HepG2 (cell line): ENCODE measurements at regions not wholly inside any gene's neighbourhood (a gene's known extent, or its start where the extent isn't known, plus 50 kb on each side); places are given as distances from the start of the nearest gene placed in this dataset.

ENCODE experiments used
- ATAC-seq: fragments of 200-7000 bp; cut with Tn5 transposase; 3 replicates; pipeline ENCODE4 v1.9.1; 2020; ENCODE audit warnings: mild to moderate bottlenecking, moderate library complexity
- BruUV-seq: library from RNA; stranded (reverse); fragments of 400-500 nt; replicated peaks from 2 replicates; lab custom pipeline; 2021; lab: Mats Ljungman, UMichigan
- CTCF ChIA-PET: fragments of 300-600 bp; formaldehyde crosslinking; extraction: SDS; loops from one replicate; lab custom pipeline; 2021; ENCODE audit warnings: low total read pairs, inconsistent platforms, low intra/inter-chr PET ratio; lab: Yijun Ruan, JAX
- POLR2A ChIA-PET: fragments of 350-600 bp; sonication (Branson Sonifier 250); formaldehyde crosslinking; loops from one replicate; lab custom pipeline; 2020; ENCODE audit warnings: antibody characterized with exemption, inconsistent platforms; lab: Yijun Ruan, JAX
- DNase-seq: peaks from one replicate; pipeline ENCODE4 v3.0.0-alpha.2; 2015; ENCODE audit warnings: low spot score
- FAIRE-seq: peaks from 3 replicates; lab custom pipeline; 2011; peaks lifted over from hg19 to GRCh38; lab: Jason Lieb, UNC
- H2AFZ ChIP-seq: one replicate; pipeline ENCODE4 v1.6.1; 2011; ENCODE audit warnings: low read length, inconsistent platforms
- H3K27ac ChIP-seq: fragments of 300-600 bp; 3 replicates; pipeline ENCODE4 v1.8.0; 2011; ENCODE audit warnings: mixed run types, mild to moderate bottlenecking, mixed read lengths, low read length, inconsistent platforms; ENCODE audit not compliant: insufficient read depth; ENCODE audit errors: extremely low read length
- H3K27me3 ChIP-seq, 2 experiments: fragments of 200-600 bp in 1 of 2; 2 replicates in 1 of 2; 3 replicates in 1 of 2; pipeline versions ENCODE4 v1.6.0 to v1.8.0; 2011; ENCODE audit warnings: low read length in 2 of 2, mild to moderate bottlenecking in 2 of 2, moderate library complexity in 2 of 2, inconsistent platforms in 1 of 2; ENCODE audit not compliant: insufficient read depth in 2 of 2, control insufficient read depth in 1 of 2
- H3K36me3 ChIP-seq, 2 experiments: fragments of 200-600 bp in 1 of 2; replicated peaks in 1 of 2; 2 replicates in 1 of 2; 3 replicates in 1 of 2; pipeline versions ENCODE4 v1.5.1 to v1.8.0; 2011; ENCODE audit warnings: low read length in 2 of 2, inconsistent platforms in 1 of 2; ENCODE audit not compliant: insufficient read depth in 2 of 2, control insufficient read depth in 1 of 2
- H3K4me1 ChIP-seq: 2 replicates; pipeline ENCODE4 v1.5.1; 2012; ENCODE audit warnings: low read length, inconsistent platforms; ENCODE audit not compliant: insufficient read depth
- H3K4me2 ChIP-seq: 2 replicates; pipeline ENCODE4 v1.6.0; 2011; ENCODE audit warnings: low read depth, low read length, inconsistent platforms
- H3K4me3 ChIP-seq, 3 experiments: fragments of 200-600 bp in 1 of 3; sonication (generic), shearing (Covaris generic) in 1 of 3; replicated peaks in 1 of 3; 2 replicates each; pipeline ENCODE4 v1.5.1; 2011 to 2016; ENCODE audit warnings: low read length in 3 of 3, inconsistent platforms in 2 of 3, low read depth in 2 of 3, mild to moderate bottlenecking in 2 of 3, control low read depth in 1 of 3, mixed read lengths in 1 of 3; ENCODE audit not compliant: insufficient read depth in 1 of 3
- H3K79me2 ChIP-seq: one replicate; pipeline ENCODE4 v1.6.1; 2011; ENCODE audit warnings: low read length, inconsistent platforms; ENCODE audit not compliant: insufficient read depth
- H3K9ac ChIP-seq: 2 replicates; pipeline ENCODE4 v1.6.0; 2011; ENCODE audit warnings: mild to moderate bottlenecking, low read depth, low read length, inconsistent platforms; ENCODE audit not compliant: insufficient read depth
- H3K9me3 ChIP-seq: 2 replicates; pipeline ENCODE4 v1.5.1; 2012; ENCODE audit warnings: mild to moderate bottlenecking, low read length
- H4K20me1 ChIP-seq: 2 replicates; pipeline ENCODE4 v1.6.0; 2011; ENCODE audit warnings: inconsistent platforms, mild to moderate bottlenecking, low read length, moderate library complexity; ENCODE audit not compliant: insufficient read depth
- ATF5 ChIP-seq: sonication (generic); formaldehyde crosslinking; IDR thresholded peaks from 2 replicates; pipeline ENCODE4 v1.4.0; 2020; ENCODE audit warnings: mild to moderate bottlenecking, low read depth, missing genetic modification reagents
- GRHL1 ChIP-seq: sonication (generic); formaldehyde crosslinking; conservative IDR thresholded peaks from 2 replicates; pipeline ENCODE4 v1.8.0; 2022; ENCODE audit warnings: missing genetic modification reagents
- HOXA9 ChIP-seq: sonication (generic); formaldehyde crosslinking; IDR thresholded peaks from 2 replicates; pipeline ENCODE4 v1.8.1; 2022; ENCODE audit warnings: missing genetic modification reagents, mild to moderate bottlenecking, moderate library complexity, borderline replicate concordance
- JDP2 ChIP-seq: sonication (generic); formaldehyde crosslinking; IDR thresholded peaks from 2 replicates; pipeline ENCODE4 v1.8.1; 2022; ENCODE audit warnings: missing genetic modification reagents, borderline replicate concordance
- LRRFIP1 ChIP-seq: sonication (generic); formaldehyde crosslinking; conservative IDR thresholded peaks from 2 replicates; pipeline ENCODE4 v1.4.0; 2020; ENCODE audit warnings: missing genetic modification reagents
- MBD4 ChIP-seq: IDR thresholded peaks from 2 replicates; pipeline ENCODE4 v1.6.1; 2012; ENCODE audit warnings: low read length, inconsistent platforms, borderline replicate concordance
- PPARG ChIP-seq: conservative IDR thresholded peaks from 2 replicates; pipeline ENCODE4 v1.6.1; 2016; ENCODE audit warnings: missing biosample characterization, missing genetic modification reagents
- XRCC5 ChIP-seq: fragments of 200-400 bp; formaldehyde crosslinking; optimal IDR thresholded peaks from 2 replicates; pipeline ENCODE3; 2017; ENCODE audit warnings: mild to moderate bottlenecking, low read length
- ZNF20 ChIP-seq: sonication (generic); formaldehyde crosslinking; IDR thresholded peaks from 2 replicates; pipeline ENCODE4 v1.4.0; 2020; ENCODE audit warnings: mild to moderate bottlenecking, moderate library complexity, missing genetic modification reagents
- ZNF703 ChIP-seq: sonication (generic); formaldehyde crosslinking; IDR thresholded peaks from 2 replicates; pipeline ENCODE4 v1.5.1; 2020; ENCODE audit warnings: missing genetic modification reagents, mild to moderate bottlenecking, moderate library complexity, borderline replicate concordance
- ZSCAN30 ChIP-seq: sonication (generic); formaldehyde crosslinking; IDR thresholded peaks from 2 replicates; pipeline ENCODE4 v1.5.0; 2020; ENCODE audit warnings: mild to moderate bottlenecking, missing genetic modification reagents
- WGBS: methylation state at CpG from one replicate; pipeline ENCODE4 v1.1.6; 2017; ENCODE audit warnings: low lambda C conversion rate; 5-methylcytosine and 5-hydroxymethylcytosine counted together
- in situ Hi-C: cut with HindIII; loops from 2 replicates; pipeline ENCODE4 v1.10.0; 2017; ENCODE audit warnings: low pct_unique_long_range_greater_than_20kb; ENCODE audit not compliant: extremely low pct_ligation_motif_present
- intact Hi-C: fragments of 100-400 bp; cut with micrococcal nuclease; formaldehyde crosslinking; loops from one replicate; pipeline ENCODE4 v1.10.0; 2022; ENCODE audit not compliant: unreplicated experiment

GRCh38 chrX:98506907-98507306, 1623.2 kb downstream of the RPA4 start:
- no peaks in the 10 kb centered on the region for H3K36me3 ChIP-seq
- H3K27ac ChIP-seq, result no peak overlapping the region
- in situ Hi-C loops, result no loop called here

GRCh38 chrX:98514032-98514431, 1630.3 kb downstream of the RPA4 start:
- Histone ChIP-seq H4K20me1 (no peaks in the 10 kb centered on the region), H3K36me3 (no peaks in the 10 kb centered on the region), H3K79me2 (no peaks in the 10 kb centered on the region), H2AFZ (no peak overlapping the region), H3K9me3 (no peaks in the 10 kb centered on the region), H3K9ac (no peak overlapping the region), H3K27me3 (no peaks in the 10 kb centered on the region), H3K4me1 (no peaks in the 10 kb centered on the region), H3K27ac (no peak overlapping the region), H3K4me2 (no peak overlapping the region), H3K4me3 (no peak overlapping the region)
- intact Hi-C loops, result no loop called here
- POLR2A ChIA-PET, result no interaction called here
- no peak for DNase-seq
- CTCF ChIA-PET, result no interaction called here
- in situ Hi-C loops, result no loop called here
- no peak for FAIRE-seq
- ATAC-seq, result no peak
- BruUV-seq, result no TSS peak
- TF ChIP-seq ZNF703 (CRISPR knock-in tag) (no peak), ZSCAN30 (no peak), HOXA9 (CRISPR knock-in tag) (no peak), JDP2 (CRISPR knock-in tag) (no peak), PPARG (no peak), XRCC5 (no peak), GRHL1 (no peak), ZNF20 (CRISPR knock-in tag) (no peak), MBD4 (no peak), LRRFIP1 (CRISPR knock-in tag) (no peak)

More at GRCh38 chrX:98506907-98507306, 1623.2 kb downstream of the RPA4 start:
- no peaks in the 10 kb centered on the region for H3K27me3 ChIP-seq
- no peak for TF ChIP-seq ATF5 (CRISPR knock-in tag)
- no TSS peak for BruUV-seq
- WGBS, result 8% methylated on average over 1 of the region's 1 CpG
- no peaks in the 10 kb centered on the region for H3K79me2 ChIP-seq
- no peaks in the 10 kb centered on the region for H4K20me1 ChIP-seq
- CTCF ChIA-PET, result no interaction called here
- no peak overlapping the region for H2AFZ ChIP-seq
- intact Hi-C loops, result no loop called here
- no peak overlapping the region for H3K9ac ChIP-seq
- H3K4me2 ChIP-seq, result no peak overlapping the region
- no peaks in the 10 kb centered on the region for H3K4me1 ChIP-seq
- ATAC-seq (no peak), FAIRE-seq (no peak), DNase-seq (no peak)
- H3K9me3 ChIP-seq, result no peaks in the 10 kb centered on the region
- POLR2A ChIA-PET, result no interaction called here
- H3K4me3 ChIP-seq, result no peak overlapping the region
